ENCODE measurements at regions not wholly inside any gene's neighbourhood (a gene's known extent, or its start where the extent isn't known, plus 50 kb on each side); places are given as distances from the start of the nearest gene placed in this dataset.
"Not testable (repeated sequence)": the region's sequence is repeated elsewhere in the genome, so short reads cannot be mapped to it uniquely, and the experiment has no call there.

DNA sequence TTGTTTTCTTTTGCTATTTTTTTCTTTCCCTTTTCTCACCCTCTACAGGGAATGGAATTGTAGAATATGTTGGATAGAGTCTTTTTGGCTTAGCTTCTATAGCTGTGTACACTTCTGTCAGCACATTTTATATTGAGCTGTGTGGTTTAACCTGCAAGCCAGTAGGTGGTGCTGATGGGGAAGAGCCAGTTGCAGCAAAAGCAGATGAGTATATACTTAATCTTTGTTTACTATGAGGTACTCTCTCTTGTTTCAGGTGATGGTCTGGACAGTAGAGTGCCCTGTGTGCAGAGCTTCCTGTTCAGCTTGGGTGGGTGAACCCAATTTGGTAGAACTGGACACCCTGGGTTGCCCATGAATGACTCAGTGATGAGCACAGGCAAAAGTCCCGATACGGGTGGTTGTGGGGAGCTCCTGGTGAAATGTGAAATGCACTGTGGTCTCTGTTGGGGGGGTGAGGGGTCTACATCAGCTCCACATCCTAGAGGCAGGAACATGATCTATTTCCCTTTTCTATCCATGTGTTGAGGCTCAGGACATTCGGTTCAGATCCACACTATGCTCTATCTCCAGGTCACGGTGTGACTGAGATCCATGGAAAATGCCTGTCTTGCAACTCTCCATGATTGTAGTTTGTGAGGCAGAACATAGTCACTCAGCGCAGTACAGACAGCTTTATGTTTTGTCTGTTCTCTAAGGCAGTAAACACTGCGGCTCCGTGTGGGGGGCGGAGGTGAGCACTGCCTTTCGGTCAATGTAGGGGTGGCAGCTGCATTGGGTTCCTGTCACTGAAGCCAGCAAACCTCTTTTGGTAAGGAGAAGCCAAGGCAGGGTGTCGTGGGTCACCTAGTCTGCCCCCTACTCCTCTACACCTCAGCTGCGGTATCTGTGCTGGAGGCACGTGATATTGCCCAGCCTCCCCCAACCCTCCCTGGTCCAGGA is 353.2 kb downstream of the PRR16 start:
- DNase-seq, result peak in 1 of 3 donors; percentile 1

DNA sequence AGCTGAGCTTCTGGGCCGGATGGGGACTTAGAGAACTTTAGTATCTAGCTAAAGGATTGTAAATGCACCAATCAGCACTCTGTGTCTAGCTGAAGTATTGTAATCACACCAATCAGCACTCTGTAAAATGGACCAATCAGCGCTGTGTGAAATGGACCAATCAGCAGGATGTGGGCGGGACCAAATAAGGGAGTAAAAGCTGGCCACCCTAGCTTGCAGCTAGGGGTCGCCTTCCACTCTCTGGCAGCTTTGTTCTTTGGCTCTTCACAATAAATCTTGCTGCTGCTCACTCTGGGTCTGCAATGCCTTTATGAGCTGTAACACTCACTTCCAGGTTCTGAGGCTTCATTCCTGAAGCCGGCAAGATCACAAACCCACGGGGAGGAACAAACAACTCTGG is 354.0 kb downstream of the PRR16 start:
- no peak for DNase-seq

DNA sequence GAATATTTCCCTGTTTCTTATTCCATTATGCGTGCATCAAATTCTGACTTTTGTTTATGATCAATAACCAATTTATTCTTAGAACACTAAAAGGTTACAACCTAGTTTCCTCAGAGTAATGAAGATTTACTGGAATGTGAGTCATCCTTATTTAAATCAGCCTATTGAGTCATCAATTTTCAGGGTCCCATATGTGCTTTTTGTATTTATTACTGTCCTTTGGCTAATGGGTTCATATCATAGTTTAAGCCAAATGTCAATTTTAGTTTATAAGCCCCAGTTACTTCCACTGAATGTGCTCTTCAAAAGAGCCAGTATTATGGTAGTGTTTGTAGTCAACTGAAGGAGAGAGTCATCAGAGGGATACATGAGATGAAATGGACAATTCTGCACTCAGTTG is 359.2 kb downstream of the PRR16 start:
- no peak for DNase-seq

DNA sequence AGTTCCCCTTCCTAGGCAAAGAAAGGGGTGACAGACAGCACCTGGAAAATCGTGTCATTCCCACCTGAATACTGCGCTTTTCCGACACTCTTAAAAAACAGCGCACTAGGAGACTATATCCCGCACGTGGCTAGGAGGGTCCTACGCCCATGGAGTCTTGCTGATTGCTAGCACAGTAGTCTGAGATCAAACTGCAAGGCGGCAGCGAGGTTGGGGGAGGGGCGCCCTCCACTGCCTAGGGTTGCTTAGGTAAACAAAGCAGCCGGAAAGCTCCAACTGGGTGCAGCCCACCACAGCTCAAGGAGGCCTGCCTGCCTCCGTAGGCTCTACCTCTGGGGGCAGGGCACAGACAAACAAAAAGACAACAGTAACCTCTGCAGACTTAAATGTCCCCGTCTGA is 367.5 kb downstream of the PRR16 start:
- DNase-seq, result not testable (repeated sequence)

DNA sequence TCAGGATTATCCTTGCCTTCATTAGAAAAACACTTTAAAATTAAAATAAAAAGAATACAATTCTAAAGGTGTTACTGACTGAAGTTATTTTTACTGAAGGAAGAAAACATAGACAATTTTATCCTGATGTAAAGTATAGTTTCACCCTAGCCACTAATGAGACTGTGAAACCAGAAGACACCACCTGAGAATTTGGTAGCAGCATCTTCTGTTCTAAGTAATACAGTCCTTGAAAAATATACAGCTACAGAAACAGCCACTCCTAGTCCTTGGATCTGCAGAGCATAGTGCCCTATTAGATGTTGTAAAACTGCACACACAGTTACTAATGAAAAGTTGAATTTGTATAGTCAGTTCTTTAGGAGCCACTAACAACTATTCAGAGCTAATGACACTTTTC is 377.7 kb downstream of the PRR16 start:
- DNase-seq, result no peak

DNA sequence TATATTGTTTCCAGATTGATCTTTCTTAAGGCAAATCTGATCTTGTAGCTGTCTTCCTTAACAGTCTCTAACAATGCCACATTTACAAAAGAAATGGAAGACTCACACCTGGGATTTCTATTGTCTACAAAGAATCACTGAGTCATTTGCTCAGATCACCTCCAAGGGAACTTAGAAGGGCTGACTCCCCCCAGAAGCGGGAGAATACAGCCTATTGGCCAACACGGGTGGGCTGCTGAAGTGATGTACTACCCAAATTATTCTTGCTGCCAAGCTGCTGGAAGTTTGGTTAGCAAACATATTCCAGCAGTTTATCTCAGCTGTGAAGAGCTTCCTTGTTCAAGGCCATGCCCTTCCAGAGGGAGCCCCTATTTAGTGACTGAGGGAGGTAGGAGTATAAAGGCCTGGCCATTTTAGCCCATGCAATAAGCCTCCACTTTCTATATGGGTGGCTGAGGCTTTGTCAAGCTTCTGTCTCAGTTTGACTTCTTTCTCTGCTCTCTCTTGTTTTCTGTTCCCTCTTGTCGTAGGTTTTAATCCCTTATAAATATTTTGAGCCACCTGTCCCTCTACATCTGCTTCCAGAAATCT is 379.4 kb downstream of the PRR16 start:
- no peak for DNase-seq

DNA sequence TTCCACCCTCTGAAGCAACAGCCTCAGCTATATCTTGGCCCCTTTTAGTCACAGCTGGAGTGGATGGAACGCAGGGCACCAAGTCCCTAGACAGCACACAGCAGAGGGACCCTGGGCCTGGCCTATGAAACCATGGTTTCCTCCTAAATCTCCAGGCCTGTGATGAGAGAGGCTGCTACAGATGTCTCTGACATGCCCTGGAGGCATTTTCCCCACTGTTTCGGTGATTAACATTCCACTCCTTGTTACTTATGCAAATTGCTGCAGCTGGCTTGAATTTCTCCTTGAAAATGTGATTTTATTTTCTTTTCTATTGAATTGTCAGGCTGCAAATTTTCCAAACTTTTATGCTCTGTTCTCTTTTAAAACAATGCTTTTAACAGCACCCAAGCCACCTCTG is 384.8 kb downstream of the PRR16 start:
- no peak for DNase-seq

DNA sequence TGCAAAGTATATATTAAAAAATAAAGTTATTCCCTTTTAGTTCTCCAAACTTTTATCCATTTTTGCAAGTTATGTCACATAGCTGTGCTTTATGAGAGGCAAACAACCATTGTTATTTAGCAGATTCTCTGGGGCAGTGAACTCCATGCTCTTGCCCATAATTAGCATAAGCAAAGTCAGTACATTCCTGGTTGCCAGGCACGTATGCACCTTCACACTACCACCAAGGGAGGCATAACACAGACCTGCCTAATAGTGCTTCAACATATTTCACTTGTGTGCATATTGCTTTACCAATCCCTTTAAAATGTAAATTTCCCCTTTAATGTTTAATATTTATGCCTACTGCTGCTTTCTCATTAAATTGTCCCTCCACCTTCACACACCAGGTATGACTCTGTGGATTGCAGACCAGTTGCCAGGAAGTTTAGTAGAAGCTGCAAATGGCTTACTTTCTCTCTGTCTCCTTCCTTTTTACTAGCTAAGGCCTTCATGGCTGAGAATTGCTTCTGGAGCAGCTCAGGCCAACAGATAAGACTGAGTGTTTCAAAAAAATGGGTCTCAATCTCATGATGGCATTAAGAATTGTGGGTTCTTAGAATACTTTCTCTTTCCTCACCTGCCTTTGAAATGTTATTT is 388.2 kb downstream of the PRR16 start:
- DNase-seq, result no peak

DNA sequence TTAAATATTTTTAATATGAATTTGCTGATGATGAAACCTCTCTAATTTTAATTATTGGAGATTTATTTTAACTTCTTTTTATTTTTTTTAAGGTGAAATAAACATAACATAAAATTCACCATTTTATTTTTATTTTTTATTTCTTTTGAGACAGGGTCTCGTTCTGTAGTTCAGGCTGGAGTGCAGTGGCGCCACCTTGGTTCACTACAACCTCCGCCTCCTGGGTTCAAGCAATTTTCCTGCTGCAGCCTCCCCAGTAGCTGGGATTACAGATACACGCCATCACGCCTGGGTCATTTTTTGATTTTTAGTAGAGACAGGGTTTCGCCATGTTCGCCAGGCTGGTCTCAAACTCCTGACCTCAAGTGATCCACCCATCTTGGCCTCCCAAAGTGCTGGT is 402.9 kb downstream of the PRR16 start:
- DNase-seq, result no peak

DNA sequence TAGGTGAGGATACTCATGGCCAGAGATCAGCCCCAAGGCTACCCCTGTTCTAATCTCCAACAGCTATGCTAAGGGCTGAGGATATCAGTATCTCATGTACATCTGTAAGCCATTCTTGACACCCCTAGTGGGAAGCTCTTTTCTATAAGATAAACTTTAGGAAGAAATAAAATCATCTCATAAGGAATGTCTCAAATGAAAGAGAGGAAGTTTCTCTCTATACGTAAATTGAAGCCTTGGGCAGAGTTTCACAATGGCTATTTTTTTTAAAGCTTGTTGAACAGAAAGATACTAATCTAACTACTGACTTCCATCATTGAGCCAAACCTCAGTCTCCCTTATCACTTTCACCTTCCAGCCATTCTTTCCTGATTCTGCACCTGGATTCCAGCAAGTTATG is 405.7 kb downstream of the PRR16 start:
- no peak for DNase-seq

DNA sequence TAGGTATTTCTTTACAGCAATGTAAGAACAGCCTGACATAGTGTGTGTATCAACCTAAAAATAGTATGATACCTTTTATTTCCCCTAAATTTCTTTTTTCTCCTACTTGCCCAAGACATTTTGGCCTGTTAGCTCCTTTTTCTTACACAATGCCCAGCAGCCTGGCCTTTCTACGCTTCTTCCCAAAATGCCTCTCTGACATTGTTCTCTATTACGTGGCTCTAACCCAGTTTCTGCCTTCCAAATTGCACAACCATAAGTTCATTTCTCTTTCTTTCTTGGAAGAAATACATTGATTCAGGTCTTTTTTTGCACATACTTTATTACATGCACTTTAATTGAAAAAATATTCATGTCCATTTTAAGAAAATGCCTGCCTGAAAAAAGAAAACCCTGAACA is 408.2 kb downstream of the PRR16 start:
- DNase-seq, result no peak

DNA sequence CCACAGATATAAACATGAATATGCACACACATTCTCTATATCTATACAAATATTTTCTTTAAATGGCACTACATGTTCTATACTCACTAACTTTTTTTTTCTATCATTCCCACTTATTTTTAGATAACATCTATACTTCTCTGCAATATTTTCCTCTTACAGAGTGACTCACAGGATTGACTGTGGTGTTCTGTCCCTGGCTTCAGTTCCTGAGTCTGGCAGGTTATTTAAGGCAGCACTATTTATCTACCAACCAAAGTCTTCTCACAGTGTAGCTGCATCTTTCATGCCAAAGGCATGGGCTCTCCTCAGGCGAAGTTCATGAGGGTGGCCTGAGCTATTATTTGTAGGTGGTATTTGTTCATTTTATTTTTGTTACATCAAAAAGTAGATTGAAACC is 409.0 kb downstream of the PRR16 start:
- no peak for DNase-seq

DNA sequence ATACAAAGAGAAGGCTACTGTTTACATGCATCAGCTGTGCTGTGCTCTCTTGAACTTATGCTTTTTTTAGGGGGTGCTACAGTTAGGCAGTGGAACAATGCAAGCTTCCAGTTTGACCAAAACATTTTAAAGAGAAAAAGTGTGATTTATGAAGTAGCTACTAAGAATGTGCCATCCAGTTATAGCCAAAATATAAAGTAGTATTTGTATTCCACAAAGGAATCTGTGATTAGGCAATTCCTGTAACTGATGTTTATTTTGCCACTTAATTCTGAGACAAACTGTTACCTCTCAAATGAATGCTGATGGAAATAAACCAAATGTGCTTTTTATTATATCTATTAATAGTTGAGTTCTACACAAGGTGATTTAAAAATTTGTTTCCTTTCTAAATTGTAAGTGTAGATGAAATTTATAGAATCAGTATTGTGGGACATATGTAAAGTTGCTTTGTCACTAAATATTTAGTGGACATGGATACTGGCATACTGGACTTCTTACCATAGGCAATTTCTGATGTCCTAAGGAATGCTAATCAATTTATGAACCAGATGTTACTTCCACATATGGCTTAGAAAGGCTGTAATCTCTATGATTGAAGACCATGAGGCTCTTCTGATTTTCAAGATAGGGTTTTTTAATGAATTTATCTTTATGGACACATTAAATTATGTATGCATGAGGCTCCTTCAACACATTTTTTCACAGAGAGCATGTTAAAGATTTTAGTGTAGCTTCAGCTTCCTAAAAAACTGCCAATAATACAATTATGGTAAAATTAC is 410.2 kb downstream of the PRR16 start:
- DNase-seq, result no peak

DNA sequence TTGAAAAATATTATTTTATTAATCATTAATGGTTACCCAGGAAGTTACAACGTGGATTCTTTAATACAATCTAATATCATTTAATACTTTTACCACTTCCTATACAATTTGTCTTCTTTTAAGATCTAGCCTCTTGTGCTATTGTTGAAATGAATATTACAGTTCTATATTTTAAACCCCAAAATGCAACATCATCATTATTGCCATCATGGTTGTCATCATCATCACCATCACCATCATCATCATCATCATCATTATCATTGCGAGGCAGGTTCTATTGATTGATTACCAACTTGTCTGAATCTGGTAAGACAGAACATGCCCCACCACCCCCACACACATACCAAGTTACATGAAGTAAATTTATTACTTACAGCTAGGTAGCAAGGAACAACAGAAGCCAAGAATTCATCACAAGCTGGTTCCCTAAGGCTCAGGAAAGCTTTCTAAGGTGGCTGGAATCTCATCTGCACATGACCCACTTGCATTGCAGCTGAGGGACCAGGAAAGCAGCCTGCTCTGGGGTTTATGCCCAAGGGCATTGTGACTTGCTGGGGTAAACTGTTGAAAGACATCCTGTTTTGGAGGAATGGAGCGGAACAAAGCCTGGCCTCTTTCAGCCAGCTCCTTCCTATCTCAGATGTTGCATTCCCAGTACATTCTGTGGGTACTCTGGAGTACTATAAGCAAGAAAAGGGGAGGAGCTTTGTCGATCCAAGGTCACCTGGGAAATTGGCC is 418.1 kb downstream of the PRR16 start:
- no peak for DNase-seq

DNA sequence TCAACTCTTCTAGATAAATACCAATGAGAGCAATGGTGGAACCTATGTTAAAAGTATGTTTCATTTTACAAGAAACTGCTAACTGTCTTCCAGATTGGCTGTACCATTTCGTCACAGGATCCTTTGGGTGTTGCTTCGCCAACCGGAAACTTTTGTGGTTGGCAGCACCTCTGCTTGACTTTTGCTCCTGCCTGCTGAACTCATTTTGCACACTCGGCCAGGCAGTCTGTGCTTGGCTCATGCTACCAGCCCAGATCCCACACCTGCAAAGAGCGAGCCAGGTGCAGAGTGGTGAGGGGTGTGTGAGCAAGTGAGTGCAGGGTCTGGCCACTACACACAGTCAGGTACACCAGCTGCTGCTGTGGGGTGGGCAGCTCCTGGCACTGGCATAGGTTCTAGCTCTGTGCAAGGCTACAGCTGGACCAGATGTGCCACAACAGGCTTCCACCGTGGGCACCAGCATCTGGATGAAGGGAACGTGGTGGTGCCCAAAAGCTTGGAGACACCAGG is 422.3 kb downstream of the PRR16 start:
- DNase-seq, result no peak

DNA sequence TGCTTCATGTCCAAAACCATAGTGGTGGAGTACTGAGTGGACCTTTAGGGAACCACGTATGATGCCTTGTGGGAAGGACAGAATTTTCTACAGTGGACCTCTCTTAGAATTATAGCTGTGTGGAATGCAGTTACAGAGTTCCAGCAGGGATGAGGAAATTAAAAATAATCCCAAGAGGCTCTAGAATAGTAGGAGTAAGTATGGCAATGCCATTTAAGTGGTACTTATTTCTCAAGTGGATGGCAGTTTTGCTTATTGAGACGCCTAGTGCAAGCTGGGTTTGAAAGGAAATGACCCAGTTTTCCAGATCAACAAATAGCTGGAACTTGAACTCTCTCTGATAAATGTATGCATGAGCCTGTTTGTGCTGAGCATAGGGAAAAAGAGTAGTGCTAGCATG is 431.6 kb downstream of the PRR16 start:
- DNase-seq, result no peak

DNA sequence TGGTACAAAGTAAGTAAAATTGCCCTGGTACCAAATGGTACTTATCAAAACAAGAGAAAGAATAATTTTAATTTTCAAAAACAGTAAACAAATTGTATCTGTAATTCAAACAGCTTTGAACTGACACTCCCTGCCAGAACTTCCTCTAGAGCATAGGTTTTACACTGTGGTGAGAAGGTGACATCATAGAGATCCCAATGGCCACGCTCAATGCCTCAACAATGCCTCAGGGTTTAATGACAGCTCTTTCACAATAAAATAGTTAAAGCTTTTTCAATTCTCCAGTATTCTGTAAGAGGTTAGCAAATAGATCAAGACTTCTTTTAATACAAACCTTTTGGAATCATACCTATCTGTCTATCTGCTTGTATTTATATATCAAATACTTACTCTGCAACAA is 437.1 kb downstream of the PRR16 start:
- DNase-seq, result no peak

DNA sequence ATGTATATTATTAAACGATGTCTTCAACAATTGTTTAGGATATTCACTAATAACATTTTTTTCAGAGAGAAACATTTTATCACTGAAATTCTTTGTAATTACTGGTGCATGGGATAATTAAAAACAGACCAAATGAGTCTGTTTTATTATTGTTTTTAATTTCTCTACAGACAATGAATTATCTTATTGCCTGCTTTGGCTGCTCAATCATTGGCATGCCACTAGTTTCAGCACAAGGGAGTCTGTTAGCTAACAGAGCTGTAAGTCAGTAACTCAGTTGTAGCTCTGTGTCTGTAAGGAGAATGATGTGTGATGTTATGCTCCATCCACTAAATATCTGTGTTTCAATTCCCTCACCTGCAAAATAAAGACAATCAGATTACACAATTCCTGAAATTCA is 443.9 kb downstream of the PRR16 start:
- no peak for DNase-seq

DNA sequence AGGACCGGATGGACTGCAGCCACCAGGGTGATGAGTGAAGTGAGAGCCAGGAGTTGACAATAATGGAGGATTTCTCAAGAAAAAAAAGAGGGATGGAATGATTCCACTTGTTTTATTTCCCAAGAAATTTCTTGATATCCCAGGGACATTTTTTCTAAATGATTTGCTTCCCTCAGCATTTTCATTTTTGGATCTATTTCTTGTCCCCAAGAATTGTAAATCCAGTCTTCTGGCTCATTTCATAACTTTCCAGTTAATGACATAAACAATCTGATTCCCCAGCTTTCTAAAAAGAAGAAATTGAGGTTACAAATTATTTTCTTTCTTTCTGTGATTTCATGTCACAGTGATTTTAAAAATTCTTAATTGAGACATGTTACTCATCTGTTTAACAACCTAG is 446.5 kb downstream of the PRR16 start:
- DNase-seq, result no peak

DNA sequence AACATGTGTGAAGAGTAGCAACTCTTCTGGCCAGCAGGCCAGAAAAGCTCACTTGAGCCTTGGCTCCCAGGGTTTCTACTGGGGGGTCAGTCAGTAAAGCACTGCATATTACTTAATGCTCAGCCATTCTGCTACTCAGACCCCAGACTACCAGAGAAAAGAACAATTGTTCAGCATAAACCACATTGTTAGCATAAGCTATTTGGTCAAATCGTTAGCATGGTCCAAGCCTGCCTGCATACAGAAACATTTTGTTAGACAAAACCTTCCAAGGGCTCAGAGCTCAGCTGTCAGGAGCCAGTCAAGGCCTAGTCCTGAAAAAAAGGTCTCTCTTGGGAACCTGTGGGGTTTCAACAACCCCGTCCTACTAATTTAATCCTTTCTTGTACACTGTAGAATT is 449.3 kb downstream of the PRR16 start:
- no peak for DNase-seq

DNA sequence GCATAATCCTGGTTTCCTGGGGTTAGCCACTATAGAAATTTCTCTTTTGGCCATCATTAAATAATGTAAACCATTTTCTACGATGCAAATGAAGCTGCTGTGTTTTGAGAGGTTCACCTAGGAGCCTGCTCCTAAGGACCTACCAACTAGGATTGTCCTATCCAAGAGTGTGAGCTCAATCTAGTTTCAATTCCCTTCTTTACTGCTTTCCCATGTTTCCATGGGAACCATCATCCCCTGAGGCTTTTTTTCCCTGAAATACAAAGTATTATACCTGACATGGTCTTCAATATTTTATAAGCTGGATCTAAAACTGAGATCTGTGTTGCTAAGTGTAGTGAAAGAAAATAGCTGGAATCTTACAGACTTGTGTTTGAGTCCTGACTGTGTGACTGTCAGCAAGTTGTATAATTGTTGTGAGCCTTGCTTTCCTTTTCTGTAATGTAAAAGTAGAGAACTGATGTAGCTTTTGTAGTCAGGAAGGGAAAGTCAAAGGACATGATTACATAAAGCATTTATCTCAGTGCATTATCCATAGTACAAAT is 453.2 kb downstream of the PRR16 start:
- no peak for DNase-seq

DNA sequence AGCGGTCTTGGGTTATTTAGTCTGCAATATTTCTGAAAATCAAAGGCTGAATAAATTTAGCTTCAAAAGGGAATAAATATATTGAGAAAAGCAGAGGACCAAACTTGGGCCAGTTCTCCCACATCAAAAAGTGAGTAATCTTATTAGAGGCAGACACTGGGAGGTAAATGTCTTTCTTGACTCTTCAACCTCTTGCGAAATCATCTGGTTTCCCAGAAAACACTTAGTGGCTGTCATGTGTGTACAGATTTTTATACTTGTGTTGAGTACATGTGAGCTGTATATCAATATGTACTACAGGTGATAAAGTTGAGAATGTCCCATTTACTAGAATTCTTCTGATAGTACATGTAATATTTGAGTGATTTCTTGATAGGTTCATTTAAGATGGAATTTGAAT is 454.9 kb downstream of the PRR16 start:
- DNase-seq, result no peak
